OCI-LY3 (cell line): ENCODE measurements at regions not wholly inside any gene's neighbourhood (a gene's known extent, or its start where the extent isn't known, plus 50 kb on each side); places are given as distances from the start of the nearest gene placed in this dataset.

ENCODE experiments used
- H2AFZ ChIP-seq: fragments of 200-600, 300-600 bp; shearing (Covaris generic); 2 replicates; pipeline ENCODE4 v1.6.0; 2014; ENCODE audit warnings: antibody characterized with exemption, low read depth, low read length
- H3K27ac ChIP-seq: fragments of 200-600, 300-600 bp; sonication (generic); 2 replicates; pipeline ENCODE4 v1.5.1; 2014; ENCODE audit warnings: mild to moderate bottlenecking, low read length, moderate library complexity, mixed read lengths
- H3K27me3 ChIP-seq: fragments of 200-600, 300-600 bp; sonication (generic); 2 replicates; pipeline ENCODE4 v1.6.1; 2014; ENCODE audit warnings: low read depth, low read length, mixed read lengths
- H3K36me3 ChIP-seq: fragments of 200-600, 300-600 bp; sonication (generic); replicated peaks from 2 replicates; pipeline ENCODE3; 2014; ENCODE audit warnings: low read depth, low read length, mixed read lengths
- H3K4me1 ChIP-seq: fragments of 300-600, 200-600 bp; sonication (generic); 2 replicates; pipeline ENCODE4 v1.6.1; 2014; ENCODE audit warnings: low read length, mixed read lengths
- H3K4me2 ChIP-seq: fragments of 200-600, 300-600 bp; sonication (generic); 2 replicates; pipeline ENCODE4 v1.6.1; 2014; ENCODE audit warnings: low read length, mixed read lengths
- H3K4me3 ChIP-seq: fragments of 300-600, 200-600 bp; sonication (generic); 2 replicates; pipeline ENCODE4 v1.5.1; 2014; ENCODE audit warnings: antibody characterized with exemption, mild to moderate bottlenecking, low read length, moderate library complexity
- H3K79me2 ChIP-seq: fragments of 300-600, 200-600 bp; shearing (Covaris generic); 2 replicates; pipeline ENCODE4 v1.6.1; 2014; ENCODE audit warnings: mild to moderate bottlenecking, low read length, mixed read lengths
- H3K9ac ChIP-seq: fragments of 300-600, 200-600 bp; shearing (Covaris generic); 2 replicates; pipeline ENCODE4 v1.6.0; 2014; ENCODE audit warnings: mild to moderate bottlenecking, low read length, moderate library complexity
- H3K9me3 ChIP-seq: fragments of 200-600, 300-600 bp; shearing (Covaris generic); 2 replicates; pipeline ENCODE4 v1.6.1; 2014; ENCODE audit warnings: low read length, mixed read lengths; ENCODE audit not compliant: insufficient read depth
- H4K20me1 ChIP-seq: fragments of 200-600, 300-600 bp; sonication (generic); 2 replicates; pipeline ENCODE4 v1.6.1; 2016; ENCODE audit warnings: low read length, mixed read lengths; ENCODE audit not compliant: insufficient read depth
- CTCF ChIP-seq: fragments of 200-600, 300-600 bp; sonication (generic); IDR thresholded peaks from 2 replicates; pipeline ENCODE4 v1.5.1; 2014; ENCODE audit warnings: antibody characterized with exemption, low read length, low read depth
- EZH2phosphoT487 ChIP-seq: fragments of 200-600 bp; shearing (Covaris generic); IDR thresholded peaks from 2 replicates; pipeline ENCODE4 v1.6.1; 2018; ENCODE audit warnings: antibody characterized with exemption, mixed run types, low read depth

DNA sequence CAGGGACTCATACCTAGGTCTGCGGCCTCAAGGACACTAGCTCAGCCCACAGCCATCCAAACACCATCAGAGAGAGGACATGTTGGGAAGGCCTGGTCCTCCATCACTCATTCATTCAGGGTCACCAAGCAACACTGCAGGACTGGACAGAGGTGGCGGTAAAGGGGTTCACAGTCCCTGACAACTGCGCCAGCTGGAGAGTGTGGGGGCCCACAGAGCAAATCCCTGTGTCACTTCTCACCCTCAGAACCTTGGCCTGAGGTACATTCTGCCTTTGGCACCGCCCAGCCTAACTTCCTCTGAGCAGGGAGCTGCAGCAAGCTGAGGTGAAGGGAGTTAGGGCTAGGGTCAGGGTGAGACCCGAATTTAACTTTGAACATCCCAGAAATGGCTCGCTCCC, 106.5 kb downstream of the COPRS start:
- Histone ChIP-seq H4K20me1 (no peaks in the 10 kb centered on the region), H3K79me2 (no peaks in the 10 kb centered on the region), H3K36me3 (no peaks in the 10 kb centered on the region), H3K9ac (no peak overlapping the region), H3K4me3 (no peak overlapping the region), H3K9me3 (no peaks in the 10 kb centered on the region), H3K4me1 (no peaks in the 10 kb centered on the region), H2AFZ (no peak overlapping the region), H3K27me3 (no peaks in the 10 kb centered on the region), H3K4me2 (no peak overlapping the region), H3K27ac (no peak overlapping the region)
- TF ChIP-seq EZH2phosphoT487: no peak
- TF ChIP-seq CTCF: no peak

- Histone ChIP-seq H3K9me3 (no peaks in the 10 kb centered on the region), H3K4me2 (no peak overlapping the region), H3K79me2 (no peaks in the 10 kb centered on the region), H3K9ac (no peak overlapping the region), H3K36me3 (no peaks in the 10 kb centered on the region), H3K4me1 (no peaks in the 10 kb centered on the region), H4K20me1 (no peaks in the 10 kb centered on the region), H3K27me3 (no peaks in the 10 kb centered on the region), H3K4me3 (no peak overlapping the region), H3K27ac (no peak overlapping the region), H2AFZ (no peak overlapping the region)
- no peak for TF ChIP-seq CTCF
- no peak for TF ChIP-seq EZH2phosphoT487
Measured at GRCh38 chr17:31750578-31750977, 108.5 kb downstream of the COPRS start.

DNA sequence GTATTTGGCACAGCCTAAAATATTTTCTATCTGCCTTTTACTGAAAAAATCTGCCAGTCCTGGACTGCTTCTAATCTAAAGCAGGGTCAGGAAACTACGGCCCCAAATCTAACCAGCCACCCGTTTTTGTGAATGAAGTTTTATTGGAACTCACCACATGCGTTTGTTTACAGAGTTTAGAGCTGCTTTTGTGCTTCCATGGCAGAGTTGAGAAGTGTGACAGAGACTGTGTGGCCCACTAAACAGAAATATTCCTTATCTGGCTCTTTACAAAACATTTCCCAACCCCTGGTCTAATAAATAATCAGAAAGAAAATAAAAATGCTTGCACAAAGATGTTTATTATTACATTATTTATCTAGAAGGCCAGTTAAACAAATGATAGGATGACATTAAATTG, 110.2 kb downstream of the COPRS start:
- Histone ChIP-seq H3K79me2 (no peaks in the 10 kb centered on the region), H4K20me1 (no peaks in the 10 kb centered on the region), H3K27ac (no peak overlapping the region), H3K36me3 (no peaks in the 10 kb centered on the region), H3K4me3 (no peak overlapping the region), H3K9me3 (no peaks in the 10 kb centered on the region), H3K27me3 (peaks cover 9% of the 10 kb centered on the region), H2AFZ (no peak overlapping the region), H3K4me1 (no peaks in the 10 kb centered on the region), H3K9ac (no peak overlapping the region), H3K4me2 (no peak overlapping the region)
- TF ChIP-seq EZH2phosphoT487 (no peak), CTCF (no peak)

GRCh38 chr17:31746884-31747495, 112.1 kb downstream of the COPRS start:
- Histone ChIP-seq H3K9ac (no peak overlapping the region), H3K4me2 (no peak overlapping the region), H2AFZ (no peak overlapping the region), H3K36me3 (no peaks in the 10 kb centered on the region), H4K20me1 (no peaks in the 10 kb centered on the region), H3K4me1 (no peaks in the 10 kb centered on the region), H3K27ac (no peak overlapping the region), H3K27me3 (peaks cover 17% of the 10 kb centered on the region), H3K4me3 (no peak overlapping the region), H3K9me3 (no peaks in the 10 kb centered on the region), H3K79me2 (no peaks in the 10 kb centered on the region)
- no peak for TF ChIP-seq EZH2phosphoT487
- no peak for TF ChIP-seq CTCF
